Loucy (cell line): ENCODE measurements at regions not wholly inside any gene's neighbourhood (a gene's known extent, or its start where the extent isn't known, plus 50 kb on each side); places are given as distances from the start of the nearest gene placed in this dataset.

Source experiments
- H2AFZ ChIP-seq: fragments of 200-600 bp; sonication (generic); 2 replicates; pipeline ENCODE4 v1.6.0; 2016; ENCODE audit warnings: antibody characterized with exemption, mild to moderate bottlenecking, low read length, moderate library complexity
- H3F3A ChIP-seq: fragments of 200-600 bp; 2 replicates; pipeline ENCODE4 v1.6.0; 2016; ENCODE audit warnings: antibody characterized with exemption, low read depth, mild to moderate bottlenecking
- H3K27me3 ChIP-seq: fragments of 200-600 bp; sonication (generic); 2 replicates; pipeline ENCODE4 v1.6.1; 2014; ENCODE audit warnings: low read length, mild to moderate bottlenecking; ENCODE audit not compliant: insufficient read depth, poor library complexity, severe bottlenecking
- H3K36me3 ChIP-seq: fragments of 200-600 bp; sonication (generic); 2 replicates; pipeline ENCODE4 v1.6.1; 2016; ENCODE audit warnings: low read length; ENCODE audit not compliant: insufficient read depth
- H3K4me1 ChIP-seq: fragments of 200-600 bp; sonication (generic); 2 replicates; pipeline ENCODE4 v1.5.1; 2014; ENCODE audit warnings: low read length, mild to moderate bottlenecking; ENCODE audit not compliant: insufficient read depth, poor library complexity, severe bottlenecking
- H3K4me2 ChIP-seq: fragments of 200-600 bp; sonication (generic); 2 replicates; pipeline ENCODE4 v1.6.0; 2014; ENCODE audit warnings: antibody characterized with exemption, low read length, low read depth, mild to moderate bottlenecking; ENCODE audit not compliant: poor library complexity, severe bottlenecking
- H3K4me3 ChIP-seq: fragments of 200-600 bp; sonication (generic); 2 replicates; pipeline ENCODE4 v1.5.1; 2014; ENCODE audit warnings: low read length, mild to moderate bottlenecking, mixed read lengths; ENCODE audit not compliant: poor library complexity, severe bottlenecking
- H3K79me2 ChIP-seq: fragments of 200-600 bp; sonication (generic); 2 replicates; pipeline ENCODE4 v1.6.1; 2014; ENCODE audit warnings: low read length; ENCODE audit not compliant: insufficient read depth
- H3K9ac ChIP-seq: fragments of 200-600 bp; sonication (generic); 2 replicates; pipeline ENCODE4 v1.6.0; 2014; ENCODE audit warnings: mild to moderate bottlenecking, low read depth, low read length, moderate library complexity; ENCODE audit not compliant: poor library complexity, severe bottlenecking
- H3K9me2 ChIP-seq: fragments of 200-600 bp; sonication (generic); replicated peaks from 2 replicates; pipeline ENCODE4 v1.6.1; 2016; ENCODE audit warnings: low read depth, low read length, mixed read lengths
- H3K9me3 ChIP-seq: fragments of 200-600 bp; sonication (generic); 2 replicates; pipeline ENCODE4 v1.6.1; 2014; ENCODE audit warnings: mild to moderate bottlenecking, antibody characterized with exemption, low read length, low read depth; ENCODE audit not compliant: insufficient read depth
- H4K20me1 ChIP-seq: fragments of 200-600 bp; sonication (generic); 2 replicates; pipeline ENCODE4 v1.6.0; 2014; ENCODE audit warnings: antibody characterized with exemption, low read length, mild to moderate bottlenecking; ENCODE audit not compliant: insufficient read depth, poor library complexity, severe bottlenecking
- CTCF ChIP-seq: fragments of 200-600 bp; sonication (generic); conservative IDR thresholded peaks from 2 replicates; pipeline ENCODE4 v1.5.1; 2014; ENCODE audit warnings: mild to moderate bottlenecking, antibody characterized with exemption, low read length
- EZH2phosphoT487 ChIP-seq: fragments of 200-600 bp; IDR thresholded peaks from 2 replicates; pipeline ENCODE4 v1.6.1; 2018; ENCODE audit warnings: antibody characterized with exemption, mild to moderate bottlenecking, moderate library complexity, borderline replicate concordance

GRCh38 chr12:79522989-79523386 is 167.8 kb downstream of the PAWR start:
- H3K4me3 ChIP-seq: no peak overlapping the region
- H4K20me1 ChIP-seq: no peaks in the 10 kb centered on the region
- H3K27me3 ChIP-seq: no peaks in the 10 kb centered on the region
- no peaks in the 10 kb centered on the region for H3K9me3 ChIP-seq
- H2AFZ ChIP-seq: no peak overlapping the region
- no peaks in the 10 kb centered on the region for H3K79me2 ChIP-seq
- H3K4me1 ChIP-seq: no peaks in the 10 kb centered on the region
- no peak overlapping the region for H3K4me2 ChIP-seq
- no peaks in the 10 kb centered on the region; the same call in 1 of the 2 replicates for H3K9me2 ChIP-seq
- H3F3A ChIP-seq: no peaks in the 10 kb centered on the region
- no peak overlapping the region for H3K9ac ChIP-seq
- no peak for TF ChIP-seq EZH2phosphoT487
- TF ChIP-seq CTCF: no peak
- no peaks in the 10 kb centered on the region for H3K36me3 ChIP-seq

GRCh38 chr12:79522257-79522988 is 168.3 kb downstream of the PAWR start:
- H3K9ac ChIP-seq: no peak overlapping the region
- no peak overlapping the region for H3K4me2 ChIP-seq
- H4K20me1 ChIP-seq: no peaks in the 10 kb centered on the region
- no peaks in the 10 kb centered on the region for H3F3A ChIP-seq
- no peaks in the 10 kb centered on the region for H3K9me3 ChIP-seq
- no peaks in the 10 kb centered on the region for H3K36me3 ChIP-seq
- H3K9me2 ChIP-seq: no peaks in the 10 kb centered on the region; the same call in 1 of the 2 replicates
- no peaks in the 10 kb centered on the region for H3K79me2 ChIP-seq
- H2AFZ ChIP-seq: no peak overlapping the region
- TF ChIP-seq CTCF (no peak), EZH2phosphoT487 (no peak)
- no peaks in the 10 kb centered on the region for H3K27me3 ChIP-seq
- H3K4me3 ChIP-seq: no peak overlapping the region
- no peaks in the 10 kb centered on the region for H3K4me1 ChIP-seq

- Histone ChIP-seq H3F3A (no peaks in the 10 kb centered on the region), H3K4me1 (no peaks in the 10 kb centered on the region), H2AFZ (no peak overlapping the region), H3K79me2 (no peaks in the 10 kb centered on the region), H3K4me3 (no peak overlapping the region), H3K9me3 (no peaks in the 10 kb centered on the region), H3K27me3 (no peaks in the 10 kb centered on the region), H3K4me2 (no peak overlapping the region), H3K9ac (no peak overlapping the region), H3K36me3 (no peaks in the 10 kb centered on the region), H4K20me1 (no peaks in the 10 kb centered on the region), H3K9me2 (no peaks in the 10 kb centered on the region; the same call in 1 of the 2 replicates)
- no peak for TF ChIP-seq EZH2phosphoT487
- no peak for TF ChIP-seq CTCF
Measured at GRCh38 chr12:79521576-79521975, 169.2 kb downstream of the PAWR start.
